ENCODE measurements at regions not wholly inside any gene's neighbourhood (a gene's known extent, or its start where the extent isn't known, plus 50 kb on each side); places are given as distances from the start of the nearest gene placed in this dataset.

- peaks cover 36% of the 10 kb centered on the region for H3K4me1 ChIP-seq (ENCODE audit: insufficient read depth, low read length)
- no peaks in the 10 kb centered on the region for H3K9me3 ChIP-seq (ENCODE audit: low read length)
- no peak overlapping the region for H3K4me3 ChIP-seq (ENCODE audit: low read length)
- no peaks in the 10 kb centered on the region for H3K36me3 ChIP-seq (ENCODE audit: insufficient read depth, low read length)
- H2AFZ ChIP-seq (ENCODE audit: low read depth, low read length), result no peak overlapping the region
- no peaks in the 10 kb centered on the region for H3K27me3 ChIP-seq (ENCODE audit: insufficient read depth, low read length)
Measured at GRCh38 chr16:85206472-85207356, 94.4 kb upstream of the CIBAR2 start.

GRCh38 chr16:85207357-85207921, 95.2 kb upstream of the CIBAR2 start:
- no peak overlapping the region for H3K4me3 ChIP-seq (ENCODE audit: low read length)
- H3K36me3 ChIP-seq (ENCODE audit: insufficient read depth, low read length), result no peaks in the 10 kb centered on the region
- H3K27me3 ChIP-seq (ENCODE audit: insufficient read depth, low read length), result no peaks in the 10 kb centered on the region
- H3K4me1 ChIP-seq (ENCODE audit: insufficient read depth, low read length), result peaks cover 29% of the 10 kb centered on the region
- H3K9me3 ChIP-seq (ENCODE audit: low read length), result no peaks in the 10 kb centered on the region
- H2AFZ ChIP-seq (ENCODE audit: low read depth, low read length), result no peak overlapping the region

- H3K9me3 ChIP-seq (ENCODE audit: low read length), result no peaks in the 10 kb centered on the region
- H3K4me3 ChIP-seq (ENCODE audit: low read length), result no peak overlapping the region
- H3K4me1 ChIP-seq (ENCODE audit: insufficient read depth, low read length), result peaks cover 22% of the 10 kb centered on the region
- H3K27me3 ChIP-seq (ENCODE audit: insufficient read depth, low read length), result no peaks in the 10 kb centered on the region
- H2AFZ ChIP-seq (ENCODE audit: low read depth, low read length), result no peak overlapping the region
- no peaks in the 10 kb centered on the region for H3K36me3 ChIP-seq (ENCODE audit: insufficient read depth, low read length)
Measured at GRCh38 chr16:85208181-85208580, 95.9 kb upstream of the CIBAR2 start.

GRCh38 chr16:85208643-85209520, 96.6 kb upstream of the CIBAR2 start:
- H3K36me3 ChIP-seq (ENCODE audit: insufficient read depth, low read length), result no peaks in the 10 kb centered on the region
- H3K4me1 ChIP-seq (ENCODE audit: insufficient read depth, low read length), result peaks cover 19% of the 10 kb centered on the region
- H3K27me3 ChIP-seq (ENCODE audit: insufficient read depth, low read length), result no peaks in the 10 kb centered on the region
- H2AFZ ChIP-seq (ENCODE audit: low read depth, low read length), result no peak overlapping the region
- no peak overlapping the region for H3K4me3 ChIP-seq (ENCODE audit: low read length)
- no peaks in the 10 kb centered on the region for H3K9me3 ChIP-seq (ENCODE audit: low read length)

GRCh38 chr16:85209526-85210121, 97.4 kb upstream of the CIBAR2 start:
- H3K4me1 ChIP-seq (ENCODE audit: insufficient read depth, low read length), result peaks cover 20% of the 10 kb centered on the region
- H2AFZ ChIP-seq (ENCODE audit: low read depth, low read length), result no peak overlapping the region
- H3K9me3 ChIP-seq (ENCODE audit: low read length), result no peaks in the 10 kb centered on the region
- no peaks in the 10 kb centered on the region for H3K36me3 ChIP-seq (ENCODE audit: insufficient read depth, low read length)
- no peak overlapping the region for H3K4me3 ChIP-seq (ENCODE audit: low read length)
- no peaks in the 10 kb centered on the region for H3K27me3 ChIP-seq (ENCODE audit: insufficient read depth, low read length)

- Histone ChIP-seq H2AFZ (ENCODE audit: low read depth, low read length) (no peak overlapping the region), H3K36me3 (ENCODE audit: insufficient read depth, low read length) (no peaks in the 10 kb centered on the region), H3K4me1 (ENCODE audit: insufficient read depth, low read length) (peaks cover 27% of the 10 kb centered on the region), H3K4me3 (ENCODE audit: low read length) (no peak overlapping the region), H3K9me3 (ENCODE audit: low read length) (no peaks in the 10 kb centered on the region), H3K27me3 (ENCODE audit: insufficient read depth, low read length) (no peaks in the 10 kb centered on the region)
Measured at GRCh38 chr16:85210423-85211169, 98.3 kb upstream of the CIBAR2 start.

- H3K36me3 ChIP-seq (ENCODE audit: insufficient read depth, low read length), result no peaks in the 10 kb centered on the region
- H3K27me3 ChIP-seq (ENCODE audit: insufficient read depth, low read length), result no peaks in the 10 kb centered on the region
- no peaks in the 10 kb centered on the region for H3K9me3 ChIP-seq (ENCODE audit: low read length)
- H3K4me1 ChIP-seq (ENCODE audit: insufficient read depth, low read length), result peaks cover 25% of the 10 kb centered on the region
- no peak overlapping the region for H3K4me3 ChIP-seq (ENCODE audit: low read length)
- H2AFZ ChIP-seq (ENCODE audit: low read depth, low read length), result no peak overlapping the region
Measured at GRCh38 chr16:85211271-85211801, 99.1 kb upstream of the CIBAR2 start.

GRCh38 chr16:85213926-85214675, 101.8 kb upstream of the CIBAR2 start:
- no peaks in the 10 kb centered on the region for H3K36me3 ChIP-seq (ENCODE audit: insufficient read depth, low read length)
- H3K4me1 ChIP-seq (ENCODE audit: insufficient read depth, low read length), result peaks cover 9% of the 10 kb centered on the region
- no peaks in the 10 kb centered on the region for H3K9me3 ChIP-seq (ENCODE audit: low read length)
- H2AFZ ChIP-seq (ENCODE audit: low read depth, low read length), result no peak overlapping the region
- H3K4me3 ChIP-seq (ENCODE audit: low read length), result no peak overlapping the region
- no peaks in the 10 kb centered on the region for H3K27me3 ChIP-seq (ENCODE audit: insufficient read depth, low read length)

- Histone ChIP-seq H3K4me3 (ENCODE audit: low read length) (no peak overlapping the region), H3K27me3 (ENCODE audit: insufficient read depth, low read length) (no peaks in the 10 kb centered on the region), H2AFZ (ENCODE audit: low read depth, low read length) (no peak overlapping the region), H3K4me1 (ENCODE audit: insufficient read depth, low read length) (peaks cover 21% of the 10 kb centered on the region), H3K36me3 (ENCODE audit: insufficient read depth, low read length) (no peaks in the 10 kb centered on the region), H3K9me3 (ENCODE audit: low read length) (no peaks in the 10 kb centered on the region)
Measured at GRCh38 chr16:85215478-85216118, 103.3 kb upstream of the CIBAR2 start.

- H3K4me3 ChIP-seq (ENCODE audit: low read length), result no peak overlapping the region
- H3K27me3 ChIP-seq (ENCODE audit: insufficient read depth, low read length), result no peaks in the 10 kb centered on the region
- no peak overlapping the region for H2AFZ ChIP-seq (ENCODE audit: low read depth, low read length)
- H3K36me3 ChIP-seq (ENCODE audit: insufficient read depth, low read length), result no peaks in the 10 kb centered on the region
- H3K4me1 ChIP-seq (ENCODE audit: insufficient read depth, low read length), result peaks cover 31% of the 10 kb centered on the region
- no peaks in the 10 kb centered on the region for H3K9me3 ChIP-seq (ENCODE audit: low read length)
Measured at GRCh38 chr16:85216522-85217375, 104.5 kb upstream of the CIBAR2 start.
